GM23338 (cell line): ENCODE measurements at regions not wholly inside any gene's neighbourhood (a gene's known extent, or its start where the extent isn't known, plus 50 kb on each side); places are given as distances from the start of the nearest gene placed in this dataset.
"Not testable (repeated sequence)": the region's sequence is repeated elsewhere in the genome, so short reads cannot be mapped to it uniquely, and the experiment has no call there.

ENCODE experiments used
- ATAC-seq: fragments of 200-7000 bp; cut with Tn5 transposase; 3 replicates; pipeline ENCODE4 v1.9.1; 2020
- DNase-seq: peaks from one replicate; pipeline ENCODE4 v3.0.0-alpha.2; 2015; ENCODE audit warnings: low spot score
- H2AFZ ChIP-seq: fragments of 200-600 bp; sonication (generic); 2 replicates; pipeline ENCODE4 v1.8.0; 2016; ENCODE audit warnings: antibody characterized with exemption, mild to moderate bottlenecking, moderate library complexity
- H3F3A ChIP-seq: fragments of 200-600 bp; sonication (generic); replicated peaks from 2 replicates; pipeline ENCODE4 v1.8.0; 2017; ENCODE audit warnings: antibody characterized with exemption, mixed run types, low read depth
- H3K27ac ChIP-seq: fragments of 200-600 bp; sonication (generic); 2 replicates; pipeline ENCODE4 v1.6.1; 2016; ENCODE audit warnings: low read depth
- H3K27me3 ChIP-seq: fragments of 200-600 bp; sonication (generic); 2 replicates; pipeline ENCODE4 v1.8.0; 2016; ENCODE audit warnings: mild to moderate bottlenecking, mixed run types, moderate library complexity; ENCODE audit not compliant: insufficient read depth
- H3K36me3 ChIP-seq: fragments of 200-600 bp; sonication (generic); 2 replicates; pipeline ENCODE4 v1.8.0; 2016; ENCODE audit warnings: mild to moderate bottlenecking; ENCODE audit not compliant: insufficient read depth
- H3K4me1 ChIP-seq: fragments of 200-600 bp; sonication (generic); 2 replicates; pipeline ENCODE4 v1.8.0; 2016; ENCODE audit warnings: mild to moderate bottlenecking, moderate library complexity; ENCODE audit not compliant: insufficient read depth
- H3K4me2 ChIP-seq: fragments of 200-600 bp; sonication (generic); 2 replicates; pipeline ENCODE4 v1.7.1; 2017; ENCODE audit warnings: mixed run types
- H3K4me3 ChIP-seq: fragments of 200-600 bp; sonication (generic); 2 replicates; pipeline ENCODE4 v1.6.1; 2016; ENCODE audit warnings: mixed run types
- H3K79me2 ChIP-seq: fragments of 200-600 bp; sonication (generic); replicated peaks from 2 replicates; pipeline ENCODE4 v1.8.0; 2017; ENCODE audit warnings: mild to moderate bottlenecking; ENCODE audit not compliant: insufficient read depth
- H3K9me2 ChIP-seq: fragments of 200-600 bp; sonication (generic); 2 replicates; pipeline ENCODE4 v1.8.0; 2017; ENCODE audit not compliant: insufficient read depth
- H4K20me1 ChIP-seq: fragments of 200-600 bp; sonication (generic); replicated peaks from 2 replicates; pipeline ENCODE4 v1.8.0; 2017; ENCODE audit warnings: mild to moderate bottlenecking; ENCODE audit not compliant: insufficient read depth
- H3K27ac Mint-ChIP-seq: 2 replicates; pipeline ENCODE4 v1.8.0; 2020; ENCODE audit warnings: inconsistent platforms, mild to moderate bottlenecking, moderate library complexity, mixed read lengths
- H3K27me3 Mint-ChIP-seq: 3 replicates; pipeline ENCODE4 v1.8.0; 2022; ENCODE audit warnings: low read depth, mild to moderate bottlenecking, moderate library complexity, mixed read lengths, inconsistent platforms; ENCODE audit not compliant: insufficient read depth, poor library complexity
- H3K36me3 Mint-ChIP-seq: 3 replicates; pipeline ENCODE4 v1.8.0; 2021; ENCODE audit warnings: low read depth, mild to moderate bottlenecking, inconsistent platforms, moderate library complexity, mixed read lengths
- H3K4me1 Mint-ChIP-seq: 3 replicates; pipeline ENCODE4 v1.8.0; 2020; ENCODE audit warnings: mild to moderate bottlenecking, inconsistent platforms, mixed read lengths
- H3K4me3 Mint-ChIP-seq: 3 replicates; pipeline ENCODE4 v1.8.0; 2021; ENCODE audit warnings: moderate library complexity, mild to moderate bottlenecking, inconsistent platforms, mixed read lengths
- H3K9me3 Mint-ChIP-seq: 3 replicates; pipeline ENCODE4 v1.8.0; 2020; ENCODE audit warnings: moderate library complexity, mild to moderate bottlenecking, inconsistent platforms, mixed read lengths
- CREB1 ChIP-seq: fragments of 250-450 bp; sonication (Bioruptor Pico); IDR thresholded peaks from 2 replicates; pipeline ENCODE4 v1.5.0; 2020; ENCODE audit warnings: low read depth, mild to moderate bottlenecking, moderate library complexity
- CTCF ChIP-seq, 2 experiments: fragments of 200-600 bp in 1 of 2; sonication (generic) in 1 of 2; conservative IDR thresholded peaks; 2 replicates each; pipeline versions ENCODE4 v1.5.1 to v1.6.1; 2016 to 2017; ENCODE audit warnings: antibody characterized with exemption in 2 of 2, low read depth in 2 of 2, mild to moderate bottlenecking in 2 of 2, moderate library complexity in 1 of 2
- ETS1 ChIP-seq: IDR thresholded peaks from 2 replicates; pipeline ENCODE4 v1.6.1; 2016; ENCODE audit warnings: antibody characterized with exemption
- JUNB ChIP-seq: IDR thresholded peaks from one replicate; pipeline ENCODE4 v1.6.1; 2016; ENCODE audit warnings: antibody characterized with exemption; ENCODE audit not compliant: unreplicated experiment
- POLR2AphosphoS5 ChIP-seq: IDR thresholded peaks from 2 replicates; pipeline ENCODE4 v1.6.1; 2016; ENCODE audit warnings: antibody characterized with exemption, low read depth
- STAT1 ChIP-seq: IDR thresholded peaks from one replicate; pipeline ENCODE4 v1.6.1; 2016; ENCODE audit warnings: antibody characterized with exemption; ENCODE audit not compliant: unreplicated experiment
- ZNF331 ChIP-seq: fragments of 250-450 bp; sonication (Bioruptor Pico); IDR thresholded peaks from 2 replicates; pipeline ENCODE4 v1.5.0; 2020; ENCODE audit warnings: low read depth, mild to moderate bottlenecking, moderate library complexity

GRCh38 chr7:3146571-3147226, 103.0 kb upstream of the CARD11 start:
- Histone ChIP-seq H3K4me2 (no peak overlapping the region), H4K20me1 (no peaks in the 10 kb centered on the region), H3K4me3 (no peak overlapping the region), H2AFZ (peak overlapping the region; percentile 52; the same call in 1 of the 2 replicates), H3K27ac (no peak overlapping the region), H3K79me2 (no peaks in the 10 kb centered on the region), H3K36me3 (no peaks in the 10 kb centered on the region), H3K4me1 (no peaks in the 10 kb centered on the region), H3F3A (no peaks in the 10 kb centered on the region), H3K27me3 (no peaks in the 10 kb centered on the region), H3K9me2 (no peaks in the 10 kb centered on the region)
- peaks cover 6% of the 10 kb centered on the region for H3K27me3 Mint-ChIP-seq
- DNase-seq = no peak
- peaks cover 3% of the 10 kb centered on the region; the same call in 2 of the 3 replicates for H3K4me1 Mint-ChIP-seq
- H3K36me3 Mint-ChIP-seq = no peaks in the 10 kb centered on the region
- no peak for TF ChIP-seq ZNF331 (CRISPR knock-in tag)
- no peak for TF ChIP-seq STAT1
- TF ChIP-seq POLR2AphosphoS5 = no peak
- TF ChIP-seq CREB1 = no peak
- TF ChIP-seq CTCF (conservative IDR thresholded peaks at IDR 0.05; ENCODE audit: low read depth in 2 of 2) = no peak
- no peak for TF ChIP-seq ETS1
- TF ChIP-seq JUNB = no peak
- no peak for ATAC-seq
- H3K27ac Mint-ChIP-seq = no peak overlapping the region
- no peak overlapping the region for H3K4me3 Mint-ChIP-seq
- H3K9me3 Mint-ChIP-seq = no peaks in the 10 kb centered on the region

DNA sequence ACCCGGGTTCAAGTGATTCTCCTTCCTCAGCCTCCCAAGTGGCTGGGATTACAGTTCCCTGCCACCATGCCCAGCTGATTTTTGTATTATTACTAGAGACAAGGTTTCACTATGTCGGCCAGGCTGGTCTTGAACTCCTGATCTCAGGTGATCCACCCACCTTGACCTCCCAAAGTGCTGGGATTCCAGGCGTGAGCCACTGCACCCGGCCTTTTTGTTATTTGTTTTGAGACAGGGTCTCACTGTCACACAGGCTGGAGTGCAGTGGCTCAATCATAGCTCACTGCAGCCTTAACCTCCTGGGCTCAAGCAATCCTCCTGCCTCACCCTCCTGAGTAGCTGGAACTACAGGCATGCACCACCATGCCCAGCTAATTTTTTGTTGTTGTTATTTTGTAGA, 104.8 kb upstream of the CARD11 start:
- H3K27me3 Mint-ChIP-seq, H3K4me2 ChIP-seq, H3K36me3 ChIP-seq, H3K27me3 ChIP-seq, H3K27ac ChIP-seq, H2AFZ ChIP-seq, H3K9me2 ChIP-seq, H3K9me3 Mint-ChIP-seq, H3K4me1 ChIP-seq, H3K4me3 ChIP-seq, ATAC-seq, H3F3A ChIP-seq, H3K36me3 Mint-ChIP-seq, DNase-seq, H4K20me1 ChIP-seq, H3K4me3 Mint-ChIP-seq, H3K27ac Mint-ChIP-seq, H3K4me1 Mint-ChIP-seq, H3K79me2 ChIP-seq: not testable (repeated sequence)
